ENCODE measurements at regions not wholly inside any gene's neighbourhood (a gene's known extent, or its start where the extent isn't known, plus 50 kb on each side); places are given as distances from the start of the nearest gene placed in this dataset.

GRCh38 chr5:5979761-5980537, 398.4 kb downstream of the MED10 start:
- Histone ChIP-seq H3K36me3 (ENCODE audit: control insufficient read depth, insufficient read depth, low read length) (no peaks in the 10 kb centered on the region), H3K27me3 (replicated peaks; ENCODE audit: control insufficient read depth, insufficient read depth, low read length) (no peaks in the 10 kb centered on the region), H3K4me3 (replicated peaks; ENCODE audit: low read depth, low read length) (no peak overlapping the region)
- TF ChIP-seq CTCF (IDR thresholded peaks at IDR 0.05; ENCODE audit: insufficient read depth, low read length, poor library complexity, severe bottlenecking), result no peak
- no peak for DNase-seq (ENCODE audit: extremely low read depth, insufficient read length)

GRCh38 chr5:5979377-5979760, 399.0 kb downstream of the MED10 start:
- Histone ChIP-seq H3K27me3 (replicated peaks; ENCODE audit: control insufficient read depth, insufficient read depth, low read length) (no peaks in the 10 kb centered on the region), H3K4me3 (replicated peaks; ENCODE audit: low read depth, low read length) (no peak overlapping the region), H3K36me3 (ENCODE audit: control insufficient read depth, insufficient read depth, low read length) (no peaks in the 10 kb centered on the region)
- TF ChIP-seq CTCF (IDR thresholded peaks at IDR 0.05; ENCODE audit: insufficient read depth, low read length, poor library complexity, severe bottlenecking), result no peak
- no peak for DNase-seq (ENCODE audit: extremely low read depth, insufficient read length)

GRCh38 chr5:5978501-5979376, 399.6 kb downstream of the MED10 start:
- Histone ChIP-seq H3K36me3 (ENCODE audit: control insufficient read depth, insufficient read depth, low read length) (no peaks in the 10 kb centered on the region), H3K4me3 (replicated peaks; ENCODE audit: low read depth, low read length) (no peak overlapping the region), H3K27me3 (replicated peaks; ENCODE audit: control insufficient read depth, insufficient read depth, low read length) (no peaks in the 10 kb centered on the region)
- no peak for TF ChIP-seq CTCF (IDR thresholded peaks at IDR 0.05; ENCODE audit: insufficient read depth, low read length, poor library complexity, severe bottlenecking)
- no peak for DNase-seq (ENCODE audit: extremely low read depth, insufficient read length)

- no peak for TF ChIP-seq CTCF (IDR thresholded peaks at IDR 0.05; ENCODE audit: insufficient read depth, low read length, poor library complexity, severe bottlenecking)
- no peaks in the 10 kb centered on the region for H3K27me3 ChIP-seq (replicated peaks; ENCODE audit: control insufficient read depth, insufficient read depth, low read length)
- DNase-seq (ENCODE audit: extremely low read depth, insufficient read length), result no peak
- H3K36me3 ChIP-seq (ENCODE audit: control insufficient read depth, insufficient read depth, low read length), result no peaks in the 10 kb centered on the region
- H3K4me3 ChIP-seq (replicated peaks; ENCODE audit: low read depth, low read length), result no peak overlapping the region
Measured at GRCh38 chr5:5971203-5971602, 407.1 kb downstream of the MED10 start.

- no peaks in the 10 kb centered on the region for H3K27me3 ChIP-seq (replicated peaks; ENCODE audit: control insufficient read depth, insufficient read depth, low read length)
- no peaks in the 10 kb centered on the region for H3K36me3 ChIP-seq (ENCODE audit: control insufficient read depth, insufficient read depth, low read length)
- no peak for TF ChIP-seq CTCF (IDR thresholded peaks at IDR 0.05; ENCODE audit: insufficient read depth, low read length, poor library complexity, severe bottlenecking)
- no peak for DNase-seq (ENCODE audit: extremely low read depth, insufficient read length)
- no peak overlapping the region for H3K4me3 ChIP-seq (replicated peaks; ENCODE audit: low read depth, low read length)
Measured at GRCh38 chr5:5969942-5970483, 408.3 kb downstream of the MED10 start.
